Choroid plexus epithelial cell (primary cell): ENCODE measurements at regions not wholly inside any gene's neighbourhood (a gene's known extent, or its start where the extent isn't known, plus 50 kb on each side); places are given as distances from the start of the nearest gene placed in this dataset.

Source experiments
- DNase-seq: peaks from one replicate; pipeline ENCODE4 v3.0.0-alpha.2; 2010; ENCODE audit warnings: low read depth
- H3K4me3 ChIP-seq: 2 replicates; pipeline ENCODE4 v1.5.1; 2011; ENCODE audit warnings: low read depth, mild to moderate bottlenecking, control low read depth, low read length, moderate library complexity
- CTCF ChIP-seq: conservative IDR thresholded peaks from 2 replicates; pipeline ENCODE4 v1.5.1; 2011; ENCODE audit warnings: low read depth, mild to moderate bottlenecking, control low read depth, inconsistent platforms, low read length, moderate library complexity

GRCh38 chr5:35308421-35308820, 78.1 kb upstream of the PRLR start:
- no peak for DNase-seq
- TF ChIP-seq CTCF: no peak
- H3K4me3 ChIP-seq: no peak overlapping the region

GRCh38 chr5:35306716-35307365, 76.6 kb upstream of the PRLR start:
- H3K4me3 ChIP-seq: no peak overlapping the region
- no peak for TF ChIP-seq CTCF

GRCh38 chr5:35305336-35306020, 75.2 kb upstream of the PRLR start:
- TF ChIP-seq CTCF: no peak
- H3K4me3 ChIP-seq: no peak overlapping the region
- no peak for DNase-seq

More at GRCh38 chr5:35306716-35307365, 76.6 kb upstream of the PRLR start:
- DNase-seq: no peak

- no peak for TF ChIP-seq CTCF
- H3K4me3 ChIP-seq: no peak overlapping the region
- DNase-seq: no peak
Measured at GRCh38 chr5:35304291-35304690, 74.0 kb upstream of the PRLR start.

- DNase-seq: no peak
- H3K4me3 ChIP-seq: no peak overlapping the region
- TF ChIP-seq CTCF: no peak
Measured at GRCh38 chr5:35303152-35303551, 72.9 kb upstream of the PRLR start.

GRCh38 chr5:35302544-35302943, 72.3 kb upstream of the PRLR start:
- DNase-seq: no peak
- H3K4me3 ChIP-seq: no peak overlapping the region
- TF ChIP-seq CTCF: no peak

GRCh38 chr5:35297755-35298154, 67.5 kb upstream of the PRLR start:
- H3K4me3 ChIP-seq: no peak overlapping the region
- no peak for DNase-seq
- TF ChIP-seq CTCF: no peak
